Prostate gland (tissue), 2 donors: ENCODE measurements at regions not wholly inside any gene's neighbourhood (a gene's known extent, or its start where the extent isn't known, plus 50 kb on each side); places are given as distances from the start of the nearest gene placed in this dataset.

Experiments used
- DNase-seq: peaks from one replicate; pipeline ENCODE4 v3.0.0-alpha.2; 2019; ENCODE audit warnings: low spot score
- H3K27ac ChIP-seq, 2 donors: fragments of 200-600 bp; sonication (generic); 2 replicates each; pipeline ENCODE4 v1.5.1; 2017 to 2019
- H3K27me3 ChIP-seq: fragments of 200-600 bp; sonication (generic); replicated peaks from 2 replicates; pipeline ENCODE4 v1.5.1; 2019; ENCODE audit not compliant: insufficient read depth
- H3K36me3 ChIP-seq, 2 donors: fragments of 200-600 bp; sonication (generic); 1 replicate in 1 of 2; 2 replicates in 1 of 2; pipeline versions ENCODE4 v1.5.1 to v1.8.1; 2017 to 2019
- H3K4me1 ChIP-seq: fragments of 200-600 bp; sonication (generic); replicated peaks from 2 replicates; pipeline ENCODE4 v1.5.1; 2019
- H3K4me3 ChIP-seq, 2 donors: fragments of 200-600 bp; sonication (generic); 2 replicates each; pipeline ENCODE4 v1.5.1; 2017 to 2019
- H3K9me3 ChIP-seq: fragments of 200-600 bp; sonication (generic); 2 replicates; pipeline ENCODE4 v1.5.1; 2017
- POLR2A ChIP-seq: fragments of 450-650 bp; IDR thresholded peaks from one replicate; pipeline ENCODE4 v1.6.1; 2016; ENCODE audit warnings: antibody characterized with exemption, mild to moderate bottlenecking
- POLR2AphosphoS5 ChIP-seq: sonication (generic); formaldehyde crosslinking; IDR thresholded peaks from one replicate; pipeline ENCODE4 v1.6.1; 2017; ENCODE audit warnings: antibody characterized with exemption
- WGBS: methylation state at CpG from one replicate; pipeline ENCODE4 v1.1.5; 2018; 5-methylcytosine and 5-hydroxymethylcytosine counted together
- intact Hi-C: fragments of 100-400 bp; cut with DNase I; formaldehyde crosslinking; loops from one replicate; pipeline ENCODE4 v1.14.2; 2022
- TF ChIP-seq, protein P1 (sequence below), 4 experiments: fragments of 200-600 bp in 2 of 4; fragments of 450-650 bp in 2 of 4; sonication (generic) in 2 of 4; IDR thresholded peaks; 1 replicate in 3 of 4; 2 replicates in 1 of 4; pipeline ENCODE4 v1.5.1; 2016 to 2019; ENCODE audit warnings: antibody characterized with exemption in 4 of 4, mild to moderate bottlenecking in 2 of 4, moderate library complexity in 2 of 4

- no peak for DNase-seq
- no peak overlapping the region for H3K4me3 ChIP-seq
- no peak overlapping the region for H3K27ac ChIP-seq
- H3K27me3 ChIP-seq, result no peaks in the 10 kb centered on the region
- TF ChIP-seq POLR2A, result no peak
- TF ChIP-seq POLR2AphosphoS5, result no peak
- TF ChIP-seq, protein P1, sequence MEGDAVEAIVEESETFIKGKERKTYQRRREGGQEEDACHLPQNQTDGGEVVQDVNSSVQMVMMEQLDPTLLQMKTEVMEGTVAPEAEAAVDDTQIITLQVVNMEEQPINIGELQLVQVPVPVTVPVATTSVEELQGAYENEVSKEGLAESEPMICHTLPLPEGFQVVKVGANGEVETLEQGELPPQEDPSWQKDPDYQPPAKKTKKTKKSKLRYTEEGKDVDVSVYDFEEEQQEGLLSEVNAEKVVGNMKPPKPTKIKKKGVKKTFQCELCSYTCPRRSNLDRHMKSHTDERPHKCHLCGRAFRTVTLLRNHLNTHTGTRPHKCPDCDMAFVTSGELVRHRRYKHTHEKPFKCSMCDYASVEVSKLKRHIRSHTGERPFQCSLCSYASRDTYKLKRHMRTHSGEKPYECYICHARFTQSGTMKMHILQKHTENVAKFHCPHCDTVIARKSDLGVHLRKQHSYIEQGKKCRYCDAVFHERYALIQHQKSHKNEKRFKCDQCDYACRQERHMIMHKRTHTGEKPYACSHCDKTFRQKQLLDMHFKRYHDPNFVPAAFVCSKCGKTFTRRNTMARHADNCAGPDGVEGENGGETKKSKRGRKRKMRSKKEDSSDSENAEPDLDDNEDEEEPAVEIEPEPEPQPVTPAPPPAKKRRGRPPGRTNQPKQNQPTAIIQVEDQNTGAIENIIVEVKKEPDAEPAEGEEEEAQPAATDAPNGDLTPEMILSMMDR (IDR thresholded peaks at IDR 0.05), result no peak
- H3K9me3 ChIP-seq, result no peaks in the 10 kb centered on the region
- peaks cover 4% of the 10 kb centered on the region for H3K4me1 ChIP-seq
- H3K36me3 ChIP-seq, result no peaks in the 10 kb centered on the region
- WGBS, result 48% methylated on average over 8 of the region's 8 CpGs
- intact Hi-C loops, result no loop called here
These were observed 871.5 kb downstream of the RNF144A start for GRCh38 chr2:7788736-7789135.

DNA sequence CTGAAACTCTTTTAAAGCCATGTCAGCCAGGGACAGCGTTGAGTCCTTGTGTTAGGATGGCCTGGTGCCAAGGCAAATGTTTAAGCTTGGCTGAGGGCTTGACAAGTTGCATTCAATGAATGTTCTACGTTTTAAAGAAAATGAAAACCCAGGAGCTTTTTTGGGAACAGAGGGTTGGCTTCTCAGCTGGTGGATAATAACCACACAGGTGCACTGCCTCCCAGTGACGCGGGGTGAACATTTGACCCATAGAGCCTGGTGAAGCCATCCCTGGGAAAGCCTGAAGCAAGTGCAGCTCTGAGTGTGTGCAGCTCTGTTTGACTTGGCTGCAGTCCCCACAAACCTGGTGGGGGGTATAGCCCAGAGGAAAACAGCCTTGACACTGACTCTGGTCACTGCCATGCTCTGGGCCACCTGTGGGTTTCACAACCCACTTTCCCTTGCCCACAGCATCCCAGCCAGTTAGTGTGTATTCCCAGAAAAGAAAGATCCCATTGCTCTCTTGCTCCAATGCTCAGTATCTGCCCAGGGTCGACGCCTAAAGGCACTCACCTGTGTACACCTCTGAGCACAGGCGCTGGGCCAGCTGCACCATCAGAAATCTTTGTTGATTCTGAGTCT lies 874.9 kb downstream of the RNF144A start:
- peak overlapping the region in 1 of 2 donors; percentile 26 for H3K27ac ChIP-seq
- peak; percentile 82 for DNase-seq
- peaks cover 4% of the 10 kb centered on the region for H3K4me1 ChIP-seq
- 52% methylated on average over 7 of the region's 7 CpGs for WGBS
- TF ChIP-seq POLR2A, result no peak
- peak; percentile 39 for TF ChIP-seq POLR2AphosphoS5
- TF ChIP-seq, protein P1 (IDR thresholded peaks at IDR 0.05), result no peak
- no peak overlapping the region for H3K4me3 ChIP-seq
- no peaks in the 10 kb centered on the region for H3K9me3 ChIP-seq
- intact Hi-C loops, result no loop called here
- no peaks in the 10 kb centered on the region for H3K36me3 ChIP-seq
- no peaks in the 10 kb centered on the region for H3K27me3 ChIP-seq

DNA sequence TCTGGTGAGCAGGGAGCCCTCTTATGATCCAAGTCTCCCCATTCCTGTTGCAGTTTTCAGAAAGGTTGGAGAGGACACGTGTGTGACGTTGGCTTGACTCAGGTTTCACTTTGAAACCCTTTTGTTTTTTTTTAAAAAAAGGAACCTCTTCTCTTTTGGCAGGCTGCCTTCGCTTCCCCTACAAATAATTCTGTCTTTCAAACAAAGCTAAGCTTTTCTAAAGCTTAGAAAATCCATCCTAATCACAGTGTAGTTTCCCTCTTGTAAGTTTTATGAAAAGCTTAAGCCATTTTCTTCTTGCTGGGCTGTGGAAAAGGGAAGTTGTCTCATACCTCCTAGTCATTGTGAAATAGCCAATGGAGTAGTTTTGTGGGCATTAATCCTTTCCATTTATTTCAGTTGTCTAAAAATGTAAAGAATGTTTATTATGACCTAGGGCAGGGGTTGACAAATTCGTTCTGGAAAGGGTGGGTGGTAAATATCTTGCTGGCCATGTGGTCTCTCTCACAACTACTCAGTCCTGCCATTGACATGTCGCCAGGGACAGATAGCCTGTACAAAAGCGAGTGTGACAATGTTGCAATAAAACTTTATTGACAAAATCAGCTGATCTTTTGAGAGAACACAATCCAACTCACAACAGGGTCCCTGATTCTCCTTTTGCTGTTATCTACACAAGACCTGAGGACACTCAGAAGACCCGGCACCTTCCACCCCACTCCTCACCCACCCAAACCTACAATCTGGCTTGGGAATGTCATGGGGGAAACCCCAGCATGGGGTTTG lies 878.8 kb downstream of the RNF144A start:
- no peaks in the 10 kb centered on the region for H3K27me3 ChIP-seq
- H3K9me3 ChIP-seq, result no peaks in the 10 kb centered on the region
- TF ChIP-seq POLR2AphosphoS5, result no peak
- TF ChIP-seq POLR2A, result no peak
- TF ChIP-seq, protein P1 (IDR thresholded peaks at IDR 0.05), result no peak
- H3K27ac ChIP-seq, result no peak overlapping the region
- no peaks in the 10 kb centered on the region for H3K36me3 ChIP-seq
- intact Hi-C loops, result no loop called here
- 38% methylated on average over 7 of the region's 7 CpGs for WGBS
- peaks cover 4% of the 10 kb centered on the region for H3K4me1 ChIP-seq
- H3K4me3 ChIP-seq, result no peak overlapping the region
- DNase-seq, result no peak

- Histone ChIP-seq H3K4me3 (no peak overlapping the region), H3K27ac (no peak overlapping the region), H3K36me3 (no peaks in the 10 kb centered on the region), H3K27me3 (no peaks in the 10 kb centered on the region), H3K4me1 (no peaks in the 10 kb centered on the region), H3K9me3 (no peaks in the 10 kb centered on the region)
- TF ChIP-seq POLR2AphosphoS5 (no peak), POLR2A (no peak)
- TF ChIP-seq, protein P1 (IDR thresholded peaks at IDR 0.05), result no peak
- WGBS, result 75% methylated on average over 2 of the region's 2 CpGs
- no peak for DNase-seq
- intact Hi-C loops, result no loop called here
These were observed 881.8 kb upstream of the ID2 start for GRCh38 chr2:7800031-7800430.

- intact Hi-C loops, result no loop called here
- Histone ChIP-seq H3K36me3 (no peaks in the 10 kb centered on the region), H3K27me3 (no peaks in the 10 kb centered on the region), H3K27ac (no peak overlapping the region), H3K4me1 (no peaks in the 10 kb centered on the region), H3K9me3 (no peaks in the 10 kb centered on the region), H3K4me3 (no peak overlapping the region)
- DNase-seq, result no peak
- no peak for TF ChIP-seq POLR2AphosphoS5
- no peak for TF ChIP-seq POLR2A
- TF ChIP-seq, protein P1 (IDR thresholded peaks at IDR 0.05), result no peak
These were observed 880.6 kb upstream of the ID2 start for GRCh38 chr2:7801212-7801611.
